Neural progenitor cell (in vitro differentiated cells): ENCODE measurements at regions not wholly inside any gene's neighbourhood (a gene's known extent, or its start where the extent isn't known, plus 50 kb on each side); places are given as distances from the start of the nearest gene placed in this dataset.

Source experiments
- EZH2 ChIP-seq: fragments of 200-600 bp; sonication (generic); IDR thresholded peaks from 2 replicates; pipeline ENCODE4 v1.6.1; 2017; ENCODE audit warnings: antibody characterized with exemption, mild to moderate bottlenecking, moderate library complexity
- EZH2phosphoT487 ChIP-seq: fragments of 200-600 bp; sonication (generic); IDR thresholded peaks from 2 replicates; pipeline ENCODE4 v1.6.1; 2017; ENCODE audit warnings: antibody characterized with exemption
- TF ChIP-seq, protein P1 (sequence below): fragments of 200-600 bp; sonication (generic); IDR thresholded peaks from 2 replicates; pipeline ENCODE4 v1.5.1; 2017; ENCODE audit warnings: antibody characterized with exemption, mild to moderate bottlenecking

- TF ChIP-seq, protein P1, sequence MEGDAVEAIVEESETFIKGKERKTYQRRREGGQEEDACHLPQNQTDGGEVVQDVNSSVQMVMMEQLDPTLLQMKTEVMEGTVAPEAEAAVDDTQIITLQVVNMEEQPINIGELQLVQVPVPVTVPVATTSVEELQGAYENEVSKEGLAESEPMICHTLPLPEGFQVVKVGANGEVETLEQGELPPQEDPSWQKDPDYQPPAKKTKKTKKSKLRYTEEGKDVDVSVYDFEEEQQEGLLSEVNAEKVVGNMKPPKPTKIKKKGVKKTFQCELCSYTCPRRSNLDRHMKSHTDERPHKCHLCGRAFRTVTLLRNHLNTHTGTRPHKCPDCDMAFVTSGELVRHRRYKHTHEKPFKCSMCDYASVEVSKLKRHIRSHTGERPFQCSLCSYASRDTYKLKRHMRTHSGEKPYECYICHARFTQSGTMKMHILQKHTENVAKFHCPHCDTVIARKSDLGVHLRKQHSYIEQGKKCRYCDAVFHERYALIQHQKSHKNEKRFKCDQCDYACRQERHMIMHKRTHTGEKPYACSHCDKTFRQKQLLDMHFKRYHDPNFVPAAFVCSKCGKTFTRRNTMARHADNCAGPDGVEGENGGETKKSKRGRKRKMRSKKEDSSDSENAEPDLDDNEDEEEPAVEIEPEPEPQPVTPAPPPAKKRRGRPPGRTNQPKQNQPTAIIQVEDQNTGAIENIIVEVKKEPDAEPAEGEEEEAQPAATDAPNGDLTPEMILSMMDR, result no peak
- TF ChIP-seq EZH2 (no peak), EZH2phosphoT487 (no peak)
Measured at GRCh38 chr15:62486041-62486440, 321.0 kb upstream of the C2CD4B start.
